ENCODE measurements at regions not wholly inside any gene's neighbourhood (a gene's known extent, or its start where the extent isn't known, plus 50 kb on each side); places are given as distances from the start of the nearest gene placed in this dataset.
A peak's percentile ranks its signal among the peaks of the same experiment; 100 is the strongest.
"Not testable (repeated sequence)": the region's sequence is repeated elsewhere in the genome, so short reads cannot be mapped to it uniquely, and the experiment has no call there.

- H3K4me1 ChIP-seq, result no peaks in the 10 kb centered on the region
- no peak for TF ChIP-seq EP300 (IDR thresholded peaks at IDR 0.05)
- no peak for TF ChIP-seq POLR2A (IDR thresholded peaks at IDR 0.05; ENCODE audit: low read depth)
- TF ChIP-seq CTCF (IDR thresholded peaks at IDR 0.05), result no peak
- TF ChIP-seq POLR2AphosphoS5 (IDR thresholded peaks at IDR 0.05), result no peak
- intact Hi-C loops (cut with DNase I), result no loop called here
- H3K36me3 ChIP-seq, result no peaks in the 10 kb centered on the region
- WGBS, result 99% methylated on average over 4 of the region's 4 CpGs
- H3K27me3 ChIP-seq, result no peaks in the 10 kb centered on the region
- no peaks in the 10 kb centered on the region for H3K9me3 ChIP-seq
- DNase-seq (ENCODE audit: extremely low spot score), result no peak
- H3K4me3 ChIP-seq, result no peak overlapping the region
- H3K27ac ChIP-seq (replicated peaks in 1 of 4), result no peak overlapping the region
These were observed 83.7 kb downstream of the PMAIP1 start for GRCh38 chr18:59983506-59983905.

GRCh38 chr18:59980188-59980637 lies 80.4 kb downstream of the PMAIP1 start:
- no peaks in the 10 kb centered on the region for H3K9me3 ChIP-seq
- WGBS, result 86% methylated on average over 3 of the region's 3 CpGs
- no peaks in the 10 kb centered on the region for H3K36me3 ChIP-seq
- H3K4me3 ChIP-seq, result no peak overlapping the region
- no peaks in the 10 kb centered on the region for H3K27me3 ChIP-seq
- TF ChIP-seq CTCF (IDR thresholded peaks at IDR 0.05) (no peak), POLR2AphosphoS5 (IDR thresholded peaks at IDR 0.05) (no peak), POLR2A (IDR thresholded peaks at IDR 0.05; ENCODE audit: low read depth) (no peak), EP300 (IDR thresholded peaks at IDR 0.05) (no peak)
- no peak for DNase-seq (ENCODE audit: extremely low spot score)
- intact Hi-C loops (cut with DNase I), result no loop called here
- H3K4me1 ChIP-seq, result no peaks in the 10 kb centered on the region
- H3K27ac ChIP-seq (replicated peaks in 1 of 4), result no peak overlapping the region

- WGBS, result 65% methylated on average over 4 of the region's 4 CpGs
- Histone ChIP-seq H3K36me3 (no peaks in the 10 kb centered on the region), H3K4me3 (no peak overlapping the region), H3K4me1 (peaks cover 0 to 9% (median 7%) of the 10 kb centered on the region in 4 donors), H3K9me3 (no peaks in the 10 kb centered on the region), H3K27me3 (peaks cover 0 to 19% (median 9%) of the 10 kb centered on the region in 4 donors), H3K27ac (replicated peaks in 1 of 4) (no peak overlapping the region)
- intact Hi-C loops (cut with DNase I), result no loop called here
- TF ChIP-seq EP300 (IDR thresholded peaks at IDR 0.05) (no peak), POLR2AphosphoS5 (IDR thresholded peaks at IDR 0.05) (no peak), CTCF (IDR thresholded peaks at IDR 0.05) (no peak), POLR2A (IDR thresholded peaks at IDR 0.05; ENCODE audit: low read depth) (no peak)
- DNase-seq (ENCODE audit: extremely low spot score), result no peak
These were observed 72.2 kb downstream of the PMAIP1 start for GRCh38 chr18:59971871-59972428.

GRCh38 chr18:59971144-59971543 lies 71.3 kb downstream of the PMAIP1 start:
- peaks cover 0 to 19% (median 9%) of the 10 kb centered on the region in 4 donors for H3K27me3 ChIP-seq
- H3K4me3 ChIP-seq; H3K4me1 ChIP-seq; H3K36me3 ChIP-seq; DNase-seq (ENCODE audit: extremely low spot score); H3K27ac ChIP-seq (replicated peaks in 1 of 4); intact Hi-C loops (cut with DNase I); H3K9me3 ChIP-seq: not testable (repeated sequence)
- 82% methylated on average over 1 of the region's 1 CpG for WGBS

- intact Hi-C loops (cut with DNase I); DNase-seq (ENCODE audit: extremely low spot score); H3K27ac ChIP-seq (replicated peaks in 1 of 4); H3K9me3 ChIP-seq; H3K36me3 ChIP-seq; H3K4me1 ChIP-seq: not testable (repeated sequence)
- H3K27me3 ChIP-seq, result peaks cover 0 to 21% (median 9%) of the 10 kb centered on the region in 4 donors
- H3K4me3 ChIP-seq, result peak overlapping the region; percentile 18 to 48 (median 32)
- 24% methylated on average over 26 of the region's 56 CpGs for WGBS
These were observed 69.8 kb downstream of the PMAIP1 start for GRCh38 chr18:59969477-59970028.

GRCh38 chr18:59968583-59968982 lies 68.8 kb downstream of the PMAIP1 start:
- intact Hi-C loops (cut with DNase I), result no loop called here
- Histone ChIP-seq H3K4me3 (no peak overlapping the region), H3K27me3 (peaks cover 0 to 26% (median 9%) of the 10 kb centered on the region in 4 donors), H3K4me1 (peaks cover 0 to 9% (median 7%) of the 10 kb centered on the region in 4 donors), H3K36me3 (no peaks in the 10 kb centered on the region), H3K9me3 (no peaks in the 10 kb centered on the region), H3K27ac (replicated peaks in 1 of 4) (no peak overlapping the region)
- TF ChIP-seq POLR2A (IDR thresholded peaks at IDR 0.05; ENCODE audit: low read depth) (no peak), POLR2AphosphoS5 (IDR thresholded peaks at IDR 0.05) (no peak), EP300 (IDR thresholded peaks at IDR 0.05) (no peak), CTCF (IDR thresholded peaks at IDR 0.05) (no peak)
- 92% methylated on average over 2 of the region's 2 CpGs for WGBS
- DNase-seq (ENCODE audit: extremely low spot score), result no peak
